ENCODE measurements at regions not wholly inside any gene's neighbourhood (a gene's known extent, or its start where the extent isn't known, plus 50 kb on each side); places are given as distances from the start of the nearest gene placed in this dataset.

GRCh38 chr2:171228826-171229225 is 68.1 kb upstream of the TLK1 start:
- TF ChIP-seq OSR1 (CRISPR knock-in tag; IDR thresholded peaks at IDR 0.05) (no peak), ESRRG (CRISPR knock-in tag; IDR thresholded peaks at IDR 0.05) (no peak), CREB5 (CRISPR knock-in tag; IDR thresholded peaks at IDR 0.05; ENCODE audit: low read depth) (no peak), PPARA (CRISPR knock-in tag; IDR thresholded peaks at IDR 0.05; ENCODE audit: borderline replicate concordance) (no peak)
